ENCODE measurements at regions not wholly inside any gene's neighbourhood (a gene's known extent, or its start where the extent isn't known, plus 50 kb on each side); places are given as distances from the start of the nearest gene placed in this dataset.

- H3K4me3 ChIP-seq (ENCODE audit: low read depth, low read length) = no peak overlapping the region
- DNase-seq (ENCODE audit: low read depth) = peak; percentile 9
- TF ChIP-seq, protein P1, sequence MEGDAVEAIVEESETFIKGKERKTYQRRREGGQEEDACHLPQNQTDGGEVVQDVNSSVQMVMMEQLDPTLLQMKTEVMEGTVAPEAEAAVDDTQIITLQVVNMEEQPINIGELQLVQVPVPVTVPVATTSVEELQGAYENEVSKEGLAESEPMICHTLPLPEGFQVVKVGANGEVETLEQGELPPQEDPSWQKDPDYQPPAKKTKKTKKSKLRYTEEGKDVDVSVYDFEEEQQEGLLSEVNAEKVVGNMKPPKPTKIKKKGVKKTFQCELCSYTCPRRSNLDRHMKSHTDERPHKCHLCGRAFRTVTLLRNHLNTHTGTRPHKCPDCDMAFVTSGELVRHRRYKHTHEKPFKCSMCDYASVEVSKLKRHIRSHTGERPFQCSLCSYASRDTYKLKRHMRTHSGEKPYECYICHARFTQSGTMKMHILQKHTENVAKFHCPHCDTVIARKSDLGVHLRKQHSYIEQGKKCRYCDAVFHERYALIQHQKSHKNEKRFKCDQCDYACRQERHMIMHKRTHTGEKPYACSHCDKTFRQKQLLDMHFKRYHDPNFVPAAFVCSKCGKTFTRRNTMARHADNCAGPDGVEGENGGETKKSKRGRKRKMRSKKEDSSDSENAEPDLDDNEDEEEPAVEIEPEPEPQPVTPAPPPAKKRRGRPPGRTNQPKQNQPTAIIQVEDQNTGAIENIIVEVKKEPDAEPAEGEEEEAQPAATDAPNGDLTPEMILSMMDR (IDR thresholded peaks at IDR 0.05; ENCODE audit: low read depth, low read length) = no peak
- TF ChIP-seq MAX (IDR thresholded peaks at IDR 0.05; ENCODE audit: low read depth, low read length) (no peak), MYC (IDR thresholded peaks at IDR 0.05; ENCODE audit: low read depth, low read length) (no peak), POLR2A (IDR thresholded peaks at IDR 0.05; ENCODE audit: extremely low read depth, insufficient read length) (no peak)
Measured at GRCh38 chr1:30315185-30315960, 408.0 kb downstream of the MATN1 start.

- TF ChIP-seq POLR2A (IDR thresholded peaks at IDR 0.05; ENCODE audit: extremely low read depth, insufficient read length) (no peak), MYC (IDR thresholded peaks at IDR 0.05; ENCODE audit: low read depth, low read length) (no peak), MAX (IDR thresholded peaks at IDR 0.05; ENCODE audit: low read depth, low read length) (no peak)
- TF ChIP-seq, protein P1 (IDR thresholded peaks at IDR 0.05; ENCODE audit: low read depth, low read length) = no peak
- H3K4me3 ChIP-seq (ENCODE audit: low read depth, low read length) = no peak overlapping the region
Measured at GRCh38 chr1:30314591-30314990, 408.8 kb downstream of the MATN1 start.

DNA sequence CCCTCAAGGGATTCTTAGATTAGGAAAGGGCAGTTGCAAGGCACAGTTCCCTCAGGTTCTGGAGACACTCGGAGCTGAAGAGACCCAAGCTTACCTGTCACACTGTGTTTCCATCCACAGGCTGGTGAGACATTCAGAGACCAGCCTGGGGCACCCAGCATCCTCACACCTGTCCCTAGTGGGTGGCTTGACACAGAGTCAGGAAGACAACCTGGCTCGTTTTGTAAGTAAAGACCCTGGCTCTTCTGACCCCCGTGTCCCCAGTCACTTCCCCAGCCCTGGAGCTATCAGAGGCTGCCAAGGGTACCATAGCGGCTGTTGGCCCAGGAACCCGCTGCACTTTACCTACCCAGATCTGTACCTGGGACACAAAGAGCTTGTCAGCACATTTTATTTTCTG, 409.8 kb downstream of the MATN1 start:
- no peak for TF ChIP-seq MAX (IDR thresholded peaks at IDR 0.05; ENCODE audit: low read depth, low read length)
- no peak for TF ChIP-seq POLR2A (IDR thresholded peaks at IDR 0.05; ENCODE audit: extremely low read depth, insufficient read length)
- TF ChIP-seq, protein P1 (IDR thresholded peaks at IDR 0.05; ENCODE audit: low read depth, low read length) = no peak
- no peak for TF ChIP-seq MYC (IDR thresholded peaks at IDR 0.05; ENCODE audit: low read depth, low read length)
- DNase-seq (ENCODE audit: low read depth) = no peak

More at GRCh38 chr1:30314591-30314990, 408.8 kb downstream of the MATN1 start:
- DNase-seq (ENCODE audit: low read depth) = no peak

GRCh38 chr1:30313176-30313575, 410.2 kb downstream of the MATN1 start:
- DNase-seq (ENCODE audit: low read depth) = no peak
- H3K4me3 ChIP-seq (ENCODE audit: low read depth, low read length) = no peak overlapping the region
- no peak for TF ChIP-seq MAX (IDR thresholded peaks at IDR 0.05; ENCODE audit: low read depth, low read length)
- no peak for TF ChIP-seq POLR2A (IDR thresholded peaks at IDR 0.05; ENCODE audit: extremely low read depth, insufficient read length)

More for the DNA sequence above, 409.8 kb downstream of the MATN1 start:
- H3K4me3 ChIP-seq (ENCODE audit: low read depth, low read length) = no peak overlapping the region

DNA sequence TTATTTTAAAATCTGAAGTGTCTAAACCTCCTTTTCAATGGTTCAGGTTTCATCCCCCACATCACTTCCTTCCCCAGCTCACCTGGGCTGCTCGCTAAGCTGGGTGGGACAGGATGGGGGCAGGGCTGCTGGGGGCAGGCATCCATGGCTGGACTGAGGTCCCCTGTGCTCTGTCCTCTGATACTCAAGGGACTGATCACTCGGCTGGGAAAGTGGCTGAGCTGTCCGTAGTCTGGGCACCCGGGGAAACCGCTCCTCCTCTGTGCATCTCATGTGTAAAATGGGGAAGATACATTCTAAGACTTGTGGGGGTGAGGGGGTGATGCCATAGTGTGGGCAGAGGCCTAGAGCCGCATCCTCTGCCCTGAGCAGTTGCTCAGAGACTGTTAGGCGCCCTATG, 411.2 kb downstream of the MATN1 start:
- no peak for DNase-seq (ENCODE audit: low read depth)
- no peak for TF ChIP-seq MAX (IDR thresholded peaks at IDR 0.05; ENCODE audit: low read depth, low read length)
- TF ChIP-seq, protein P1 (IDR thresholded peaks at IDR 0.05; ENCODE audit: low read depth, low read length) = no peak
- TF ChIP-seq POLR2A (IDR thresholded peaks at IDR 0.05; ENCODE audit: extremely low read depth, insufficient read length) = no peak
- TF ChIP-seq MYC (IDR thresholded peaks at IDR 0.05; ENCODE audit: low read depth, low read length) = no peak

DNA sequence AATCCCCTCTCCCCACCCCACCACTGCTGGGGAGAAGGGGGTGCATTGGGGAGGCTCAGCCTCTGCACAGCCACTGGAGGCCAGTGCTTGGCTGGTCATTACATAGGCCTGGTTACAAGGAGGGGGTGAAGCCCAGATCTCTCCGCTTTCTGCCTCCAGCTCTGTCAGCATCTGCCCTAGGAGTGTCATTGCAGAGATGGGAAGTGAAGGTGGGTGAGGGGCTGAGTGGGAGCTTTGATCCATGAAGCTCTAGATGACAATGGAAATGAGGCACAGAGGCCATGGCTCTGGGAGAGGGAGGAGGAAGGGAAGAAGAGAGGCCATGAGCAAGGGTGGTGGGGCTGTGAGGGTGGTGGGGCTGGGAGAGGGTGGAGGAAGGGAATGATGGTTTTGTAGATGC, 411.6 kb downstream of the MATN1 start:
- TF ChIP-seq MYC (IDR thresholded peaks at IDR 0.05; ENCODE audit: low read depth, low read length) (no peak), POLR2A (IDR thresholded peaks at IDR 0.05; ENCODE audit: extremely low read depth, insufficient read length) (no peak), MAX (IDR thresholded peaks at IDR 0.05; ENCODE audit: low read depth, low read length) (no peak)
- TF ChIP-seq, protein P1 (IDR thresholded peaks at IDR 0.05; ENCODE audit: low read depth, low read length) = no peak
- no peak for DNase-seq (ENCODE audit: low read depth)
- no peak overlapping the region for H3K4me3 ChIP-seq (ENCODE audit: low read depth, low read length)

More for the DNA sequence above, 411.2 kb downstream of the MATN1 start:
- no peak overlapping the region for H3K4me3 ChIP-seq (ENCODE audit: low read depth, low read length)

Data from NB4 (cell line).